Neural progenitor cell (in vitro differentiated cells): ENCODE measurements at regions not wholly inside any gene's neighbourhood (a gene's known extent, or its start where the extent isn't known, plus 50 kb on each side); places are given as distances from the start of the nearest gene placed in this dataset.

Experiments
- CTCF ChIP-seq: fragments of 200-600 bp; sonication (generic); IDR thresholded peaks from 2 replicates; pipeline ENCODE4 v1.5.1; 2017; ENCODE audit warnings: antibody characterized with exemption, mild to moderate bottlenecking
- EZH2 ChIP-seq: fragments of 200-600 bp; sonication (generic); IDR thresholded peaks from 2 replicates; pipeline ENCODE4 v1.6.1; 2017; ENCODE audit warnings: antibody characterized with exemption, mild to moderate bottlenecking, moderate library complexity

DNA sequence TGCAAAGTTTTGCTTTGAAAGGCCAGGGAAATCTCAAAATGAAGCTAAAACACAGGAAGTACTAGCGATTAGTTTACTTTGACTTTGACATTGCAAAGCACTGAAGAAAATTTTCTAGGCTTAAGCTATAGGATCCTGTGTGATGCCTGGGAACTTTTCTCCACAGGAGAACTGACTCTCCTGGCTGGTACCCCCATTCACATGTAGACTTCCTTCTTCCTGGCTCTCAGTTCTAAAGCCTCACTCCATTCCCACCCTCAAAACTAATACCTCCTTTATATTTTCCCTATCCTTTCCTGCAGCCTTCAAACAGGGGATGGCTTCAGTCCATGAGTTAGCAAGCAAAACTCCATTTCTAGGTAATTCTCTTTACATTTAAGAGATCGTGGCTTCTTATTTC is 189.5 kb downstream of the SLITRK1 start:
- no peak for TF ChIP-seq CTCF
- no peak for TF ChIP-seq EZH2
